Coronary artery (tissue), 2 donors: ENCODE measurements at regions not wholly inside any gene's neighbourhood (a gene's known extent, or its start where the extent isn't known, plus 50 kb on each side); places are given as distances from the start of the nearest gene placed in this dataset.

Experiments
- DNase-seq: peaks from one replicate; pipeline ENCODE4 v3.0.0-alpha.2; 2017; ENCODE audit warnings: low spot score
- H3K27ac ChIP-seq, 2 donors: fragments of 200-600 bp; sonication (generic); one replicate each; pipeline ENCODE4 v1.5.1; 2016 to 2019
- H3K4me3 ChIP-seq: fragments of 200-600 bp; sonication (generic); 2 replicates; pipeline ENCODE4 v1.5.1; 2016; ENCODE audit warnings: mild to moderate bottlenecking, moderate library complexity
- TF ChIP-seq, protein P1 (sequence below): fragments of 200-600 bp; sonication (generic); IDR thresholded peaks from one replicate; pipeline ENCODE4 v1.5.1; 2019; ENCODE audit warnings: antibody characterized with exemption

- no peak for DNase-seq
- no peak overlapping the region for H3K27ac ChIP-seq
- H3K4me3 ChIP-seq = no peak overlapping the region
- TF ChIP-seq, protein P1, sequence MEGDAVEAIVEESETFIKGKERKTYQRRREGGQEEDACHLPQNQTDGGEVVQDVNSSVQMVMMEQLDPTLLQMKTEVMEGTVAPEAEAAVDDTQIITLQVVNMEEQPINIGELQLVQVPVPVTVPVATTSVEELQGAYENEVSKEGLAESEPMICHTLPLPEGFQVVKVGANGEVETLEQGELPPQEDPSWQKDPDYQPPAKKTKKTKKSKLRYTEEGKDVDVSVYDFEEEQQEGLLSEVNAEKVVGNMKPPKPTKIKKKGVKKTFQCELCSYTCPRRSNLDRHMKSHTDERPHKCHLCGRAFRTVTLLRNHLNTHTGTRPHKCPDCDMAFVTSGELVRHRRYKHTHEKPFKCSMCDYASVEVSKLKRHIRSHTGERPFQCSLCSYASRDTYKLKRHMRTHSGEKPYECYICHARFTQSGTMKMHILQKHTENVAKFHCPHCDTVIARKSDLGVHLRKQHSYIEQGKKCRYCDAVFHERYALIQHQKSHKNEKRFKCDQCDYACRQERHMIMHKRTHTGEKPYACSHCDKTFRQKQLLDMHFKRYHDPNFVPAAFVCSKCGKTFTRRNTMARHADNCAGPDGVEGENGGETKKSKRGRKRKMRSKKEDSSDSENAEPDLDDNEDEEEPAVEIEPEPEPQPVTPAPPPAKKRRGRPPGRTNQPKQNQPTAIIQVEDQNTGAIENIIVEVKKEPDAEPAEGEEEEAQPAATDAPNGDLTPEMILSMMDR = no peak
Measured at GRCh38 chr2:125870264-125870663, 785.7 kb upstream of the GYPC start.

DNA sequence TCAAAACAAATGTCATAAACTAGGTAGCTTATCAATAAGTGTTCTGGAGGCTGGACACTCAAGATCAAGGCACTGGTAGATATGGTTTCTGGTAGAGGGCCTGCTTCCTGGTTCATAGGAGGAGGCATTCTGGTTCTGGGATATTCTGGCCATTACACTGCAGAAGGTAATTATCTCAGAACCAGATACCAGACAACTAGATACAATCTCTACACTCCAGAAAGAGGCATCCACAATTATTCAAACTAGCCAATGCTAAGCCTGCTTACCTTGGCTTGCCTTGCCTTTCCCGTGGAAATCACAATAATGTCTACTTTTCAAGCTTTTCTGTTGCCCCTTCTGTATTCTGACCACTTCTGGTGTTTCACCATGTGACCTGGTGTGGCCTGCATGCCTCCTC, 785.2 kb upstream of the GYPC start:
- H3K4me3 ChIP-seq = no peak overlapping the region
- H3K27ac ChIP-seq = no peak overlapping the region
- DNase-seq = no peak
- TF ChIP-seq, protein P1 = no peak

- DNase-seq = no peak
Measured at GRCh38 chr2:125874564-125874963, 781.4 kb upstream of the GYPC start.

DNA sequence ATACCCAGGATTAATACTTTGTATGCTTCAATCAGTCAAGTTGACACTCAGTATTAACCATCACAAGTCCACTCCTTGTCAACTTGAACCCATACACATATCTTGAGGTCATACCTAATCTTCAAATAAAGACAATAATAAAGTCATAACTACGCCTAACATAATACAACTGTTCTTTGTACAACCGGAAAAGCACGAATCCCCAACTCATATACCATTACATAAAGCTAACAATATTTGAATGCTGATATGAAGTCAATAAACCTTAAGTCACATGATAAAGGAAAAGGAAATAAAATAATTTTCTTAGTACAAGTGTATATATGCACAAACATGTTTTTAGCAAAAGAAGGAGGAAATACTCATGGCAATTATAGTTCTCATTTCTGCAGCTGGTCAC, 770.6 kb upstream of the GYPC start:
- Histone ChIP-seq H3K4me3 (no peak overlapping the region), H3K27ac (no peak overlapping the region)
- DNase-seq = no peak
- TF ChIP-seq, protein P1 = no peak

More at GRCh38 chr2:125874564-125874963, 781.4 kb upstream of the GYPC start:
- no peak overlapping the region for H3K27ac ChIP-seq
- TF ChIP-seq, protein P1 = no peak
- no peak overlapping the region for H3K4me3 ChIP-seq

DNA sequence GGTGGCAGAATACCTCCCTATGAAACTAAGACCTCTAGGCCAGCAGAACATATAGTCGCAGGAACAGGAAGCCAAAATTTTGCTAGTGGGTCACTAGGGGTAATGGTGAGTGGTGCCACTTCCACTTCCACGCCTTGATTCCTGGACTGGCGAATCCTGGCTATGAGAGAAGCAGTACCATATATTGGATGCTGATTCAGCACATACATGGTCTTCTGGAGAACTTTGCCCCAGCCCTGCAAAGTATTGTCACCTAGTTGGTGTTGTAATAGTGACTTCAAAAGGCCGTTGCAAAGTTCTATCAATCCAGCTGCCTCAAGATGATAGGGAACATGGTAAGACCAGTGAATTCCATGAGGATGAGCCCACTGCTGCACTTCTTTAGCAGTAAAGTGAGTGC, 769.8 kb upstream of the GYPC start:
- TF ChIP-seq, protein P1 = no peak
- no peak for DNase-seq
- Histone ChIP-seq H3K4me3 (no peak overlapping the region), H3K27ac (no peak overlapping the region)

GRCh38 chr2:125901278-125901677, 754.7 kb upstream of the GYPC start:
- TF ChIP-seq, protein P1 = no peak
- Histone ChIP-seq H3K4me3 (no peak overlapping the region), H3K27ac (no peak overlapping the region)
- DNase-seq = no peak

DNA sequence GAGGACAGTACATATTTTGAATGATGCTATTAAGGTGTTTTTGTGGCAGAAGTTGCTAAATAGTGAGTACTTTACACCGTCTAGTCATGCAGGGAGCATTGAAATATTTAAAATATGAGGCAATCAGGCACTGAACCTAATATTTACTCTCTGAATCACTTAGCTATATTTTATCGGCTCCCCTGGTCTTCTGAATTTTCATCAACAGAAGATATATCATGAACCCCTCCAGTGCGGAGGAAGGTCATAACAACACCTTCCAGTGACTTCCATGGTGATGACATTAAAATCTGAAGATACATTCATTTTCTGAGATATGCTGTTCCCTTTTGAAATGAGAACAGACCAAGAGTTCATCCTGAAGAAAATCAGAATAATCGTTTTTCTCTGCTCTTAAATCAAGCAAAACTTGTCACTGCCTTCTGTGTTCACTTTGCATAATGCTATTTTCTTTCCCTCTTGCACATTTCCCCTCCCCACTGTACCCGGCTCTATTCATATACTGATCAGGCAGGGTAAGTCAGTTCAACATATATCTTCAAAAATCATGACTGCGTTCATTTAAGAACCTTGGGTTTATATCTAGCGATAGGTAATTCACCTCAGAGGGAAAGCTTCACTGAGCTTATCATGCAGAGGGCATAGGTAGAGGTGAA, 729.9 kb upstream of the GYPC start:
- TF ChIP-seq, protein P1 = no peak
- no peak for DNase-seq
- Histone ChIP-seq H3K4me3 (no peak overlapping the region), H3K27ac (no peak overlapping the region)
